AG09319 (cell line): ENCODE measurements at regions not wholly inside any gene's neighbourhood (a gene's known extent, or its start where the extent isn't known, plus 50 kb on each side); places are given as distances from the start of the nearest gene placed in this dataset.

Experiments
- DNase-seq: peaks from one replicate; pipeline ENCODE4 v3.0.0-alpha.2; 2010; ENCODE audit warnings: low read depth; ENCODE audit errors: extremely low read depth
- TF ChIP-seq, protein P1 (sequence below): IDR thresholded peaks from 2 replicates; pipeline ENCODE4 v1.5.1; 2011; ENCODE audit warnings: low read depth, mild to moderate bottlenecking, inconsistent platforms, low read length, moderate library complexity

DNA sequence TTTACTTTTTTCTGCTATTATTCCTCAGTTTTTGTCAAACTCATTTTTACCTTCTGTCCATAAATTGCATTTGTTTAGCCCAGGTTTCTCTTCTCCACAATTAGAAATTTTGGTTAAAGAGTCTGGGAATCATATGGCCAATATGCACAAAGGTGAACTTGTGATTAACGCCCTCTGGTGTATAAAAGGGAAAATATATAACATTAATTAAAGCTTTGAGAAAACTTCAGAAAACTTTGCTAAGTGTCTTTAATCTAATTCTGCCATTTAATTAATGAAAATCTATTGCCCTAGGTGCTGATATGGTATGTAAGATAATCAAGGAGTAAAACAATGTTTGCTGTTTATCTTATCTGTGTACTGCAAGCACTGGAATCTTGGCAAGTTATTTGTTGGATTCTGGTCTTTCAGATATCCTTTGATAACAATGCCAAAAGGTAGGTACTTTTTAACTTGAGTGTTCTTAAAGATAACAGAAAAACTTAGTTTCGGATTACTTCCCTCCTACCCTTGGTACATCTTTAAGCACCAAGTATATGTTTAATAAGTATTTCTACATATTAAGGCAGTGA lies 402.6 kb downstream of the SUCLA2 start:
- no peak for DNase-seq
- TF ChIP-seq, protein P1, sequence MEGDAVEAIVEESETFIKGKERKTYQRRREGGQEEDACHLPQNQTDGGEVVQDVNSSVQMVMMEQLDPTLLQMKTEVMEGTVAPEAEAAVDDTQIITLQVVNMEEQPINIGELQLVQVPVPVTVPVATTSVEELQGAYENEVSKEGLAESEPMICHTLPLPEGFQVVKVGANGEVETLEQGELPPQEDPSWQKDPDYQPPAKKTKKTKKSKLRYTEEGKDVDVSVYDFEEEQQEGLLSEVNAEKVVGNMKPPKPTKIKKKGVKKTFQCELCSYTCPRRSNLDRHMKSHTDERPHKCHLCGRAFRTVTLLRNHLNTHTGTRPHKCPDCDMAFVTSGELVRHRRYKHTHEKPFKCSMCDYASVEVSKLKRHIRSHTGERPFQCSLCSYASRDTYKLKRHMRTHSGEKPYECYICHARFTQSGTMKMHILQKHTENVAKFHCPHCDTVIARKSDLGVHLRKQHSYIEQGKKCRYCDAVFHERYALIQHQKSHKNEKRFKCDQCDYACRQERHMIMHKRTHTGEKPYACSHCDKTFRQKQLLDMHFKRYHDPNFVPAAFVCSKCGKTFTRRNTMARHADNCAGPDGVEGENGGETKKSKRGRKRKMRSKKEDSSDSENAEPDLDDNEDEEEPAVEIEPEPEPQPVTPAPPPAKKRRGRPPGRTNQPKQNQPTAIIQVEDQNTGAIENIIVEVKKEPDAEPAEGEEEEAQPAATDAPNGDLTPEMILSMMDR: peak; percentile 21

GRCh38 chr13:47594833-47595232 lies 406.2 kb downstream of the SUCLA2 start:
- TF ChIP-seq, protein P1: no peak
- no peak for DNase-seq

GRCh38 chr13:47592256-47592655 lies 408.8 kb downstream of the SUCLA2 start:
- DNase-seq: no peak
- TF ChIP-seq, protein P1: no peak

- DNase-seq: no peak
- TF ChIP-seq, protein P1: no peak; the same call in 1 of the 2 replicates
Observed at GRCh38 chr13:47588676-47589075, 412.4 kb downstream of the SUCLA2 start.

DNA sequence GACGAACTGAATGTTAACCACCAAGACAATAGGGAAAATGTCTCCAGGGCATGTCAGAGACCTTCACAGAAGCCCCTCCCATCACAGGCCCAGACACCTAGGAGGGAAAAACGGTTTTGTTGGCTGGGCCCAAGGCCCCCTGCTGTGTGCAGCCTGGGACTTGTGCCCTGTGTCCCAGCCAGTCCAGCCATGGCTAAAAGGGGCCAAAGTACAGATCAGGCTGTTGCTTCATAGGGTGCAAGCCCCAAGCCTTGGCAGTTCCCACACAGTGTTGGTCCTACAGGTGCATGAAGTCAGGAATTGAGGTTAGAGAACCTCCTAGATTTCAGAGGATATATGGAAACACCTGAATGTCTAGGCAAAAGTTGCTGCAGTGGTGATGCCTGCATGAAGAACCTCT lies 428.7 kb downstream of the SUCLA2 start:
- TF ChIP-seq, protein P1: no peak

DNA sequence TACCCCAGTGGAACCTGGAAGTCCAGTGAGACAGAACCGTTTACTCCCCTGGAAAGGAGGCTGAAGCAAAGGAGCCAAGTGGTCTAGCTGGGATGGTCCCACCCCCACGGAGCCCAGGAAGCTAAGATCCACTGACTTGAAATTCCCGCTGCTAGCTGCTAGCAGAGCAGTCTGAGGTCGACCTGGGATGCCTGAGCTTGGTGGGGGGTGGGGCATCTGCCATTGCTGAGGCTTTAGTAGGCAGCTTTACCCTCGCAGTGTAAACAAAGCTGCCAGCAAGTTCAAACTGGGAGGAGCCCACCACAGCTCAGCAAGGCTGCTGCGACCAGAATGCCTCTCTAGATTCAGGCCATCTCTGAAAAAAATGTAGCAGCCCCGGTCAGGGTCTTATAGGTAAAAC lies 437.0 kb downstream of the SUCLA2 start:
- TF ChIP-seq, protein P1: no peak
- no peak for DNase-seq

More for the DNA sequence above, 428.7 kb downstream of the SUCLA2 start:
- DNase-seq: no peak

DNA sequence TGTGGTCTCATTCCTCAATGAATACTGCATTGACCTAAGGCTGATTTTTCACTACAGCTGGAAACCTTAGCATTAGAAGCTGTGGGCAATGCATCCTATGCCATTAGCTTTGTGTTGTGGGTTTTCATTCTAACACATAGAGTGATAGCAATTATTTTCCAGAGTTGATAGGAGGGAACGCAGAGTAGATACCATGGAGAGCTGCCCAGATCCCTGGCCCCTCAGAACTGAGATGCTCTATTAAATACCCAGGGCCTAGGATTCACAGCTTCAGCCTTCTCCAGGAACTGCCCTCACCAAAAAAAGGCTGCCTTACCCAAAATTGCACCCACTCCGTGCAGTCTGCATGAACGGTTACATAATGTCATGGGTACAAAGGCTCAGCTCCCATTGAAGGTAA lies 444.4 kb downstream of the SUCLA2 start:
- TF ChIP-seq, protein P1: no peak

More for the DNA sequence above, 444.4 kb downstream of the SUCLA2 start:
- no peak for DNase-seq
